KMS-11 (cell line): ENCODE measurements at regions not wholly inside any gene's neighbourhood (a gene's known extent, or its start where the extent isn't known, plus 50 kb on each side); places are given as distances from the start of the nearest gene placed in this dataset.
"Not testable (repeated sequence)": the region's sequence is repeated elsewhere in the genome, so short reads cannot be mapped to it uniquely, and the experiment has no call there.

Experiments
- H2AFZ ChIP-seq: fragments of 200-600 bp; sonication (generic); 2 replicates; pipeline ENCODE4 v1.6.1; 2016; ENCODE audit warnings: antibody characterized with exemption, mixed run types, low read depth
- H3K27ac ChIP-seq: fragments of 200-600 bp; sonication (generic); 2 replicates; pipeline ENCODE4 v1.6.1; 2016; ENCODE audit warnings: mild to moderate bottlenecking, mixed run types
- H3K27me3 ChIP-seq: fragments of 200-600 bp; sonication (generic); 2 replicates; pipeline ENCODE4 v1.6.1; 2017; ENCODE audit warnings: mild to moderate bottlenecking, low read depth, mixed run types, moderate library complexity; ENCODE audit not compliant: insufficient read depth
- H3K36me3 ChIP-seq: fragments of 200-600 bp; sonication (generic); 2 replicates; pipeline ENCODE4 v1.6.1; 2017; ENCODE audit warnings: mild to moderate bottlenecking, mixed run types; ENCODE audit not compliant: insufficient read depth
- H3K4me1 ChIP-seq: fragments of 200-600 bp; sonication (generic); 2 replicates; pipeline ENCODE4 v1.6.1; 2016; ENCODE audit warnings: mild to moderate bottlenecking, low read depth, mixed run types; ENCODE audit not compliant: poor library complexity, severe bottlenecking
- H3K4me2 ChIP-seq: fragments of 200-600 bp; sonication (generic); 2 replicates; pipeline ENCODE4 v1.7.0; 2016; ENCODE audit warnings: mild to moderate bottlenecking, mixed run types
- H3K4me3 ChIP-seq: fragments of 200-600 bp; sonication (generic); IDR thresholded peaks from 2 replicates; pipeline ENCODE4 v1.6.1; 2017; ENCODE audit warnings: low read depth, low read length, mixed read lengths; ENCODE audit not compliant: insufficient read depth
- H3K79me2 ChIP-seq: fragments of 200-600 bp; sonication (generic); 2 replicates; pipeline ENCODE4 v1.6.1; 2016; ENCODE audit warnings: low read depth, mixed run types; ENCODE audit not compliant: insufficient read depth
- H3K9ac ChIP-seq: fragments of 200-600 bp; sonication (generic); 2 replicates; pipeline ENCODE4 v1.6.1; 2016; ENCODE audit warnings: mild to moderate bottlenecking, mixed run types
- H4K20me1 ChIP-seq: fragments of 200-600 bp; sonication (generic); 2 replicates; pipeline ENCODE4 v1.6.1; 2016; ENCODE audit warnings: mild to moderate bottlenecking, mixed run types; ENCODE audit not compliant: insufficient read depth
- CTCF ChIP-seq: fragments of 200-600 bp; sonication (generic); conservative IDR thresholded peaks from 2 replicates; pipeline ENCODE4 v1.6.1; 2017; ENCODE audit warnings: low read depth, mild to moderate bottlenecking, antibody characterized with exemption, low read length, moderate library complexity, mixed read lengths

GRCh38 chr7:136122026-136122425 is 144.9 kb upstream of the MTPN start:
- Histone ChIP-seq H3K4me3 (no peak overlapping the region), H3K36me3 (no peaks in the 10 kb centered on the region), H4K20me1 (no peaks in the 10 kb centered on the region), H3K9ac (no peak overlapping the region), H3K4me2 (no peak overlapping the region), H3K79me2 (no peaks in the 10 kb centered on the region), H3K27me3 (no peaks in the 10 kb centered on the region), H3K27ac (no peak overlapping the region), H2AFZ (no peak overlapping the region), H3K4me1 (no peaks in the 10 kb centered on the region)
- no peak for TF ChIP-seq CTCF

- no peaks in the 10 kb centered on the region for H3K79me2 ChIP-seq
- H3K27ac ChIP-seq: no peak overlapping the region
- no peaks in the 10 kb centered on the region for H3K36me3 ChIP-seq
- no peak for TF ChIP-seq CTCF
- no peaks in the 10 kb centered on the region for H3K4me1 ChIP-seq
- no peaks in the 10 kb centered on the region for H3K27me3 ChIP-seq
- no peak overlapping the region for H2AFZ ChIP-seq
- no peak overlapping the region for H3K4me2 ChIP-seq
- no peaks in the 10 kb centered on the region for H4K20me1 ChIP-seq
- no peak overlapping the region for H3K9ac ChIP-seq
- H3K4me3 ChIP-seq: no peak overlapping the region
Measured at GRCh38 chr7:136117539-136117938, 140.4 kb upstream of the MTPN start.

- Histone ChIP-seq H3K4me1 (no peaks in the 10 kb centered on the region), H3K4me2 (no peak overlapping the region), H3K27me3 (no peaks in the 10 kb centered on the region), H3K4me3 (no peak overlapping the region), H3K27ac (no peak overlapping the region), H2AFZ (no peak overlapping the region), H3K9ac (no peak overlapping the region), H4K20me1 (no peaks in the 10 kb centered on the region), H3K36me3 (no peaks in the 10 kb centered on the region), H3K79me2 (no peaks in the 10 kb centered on the region)
- no peak for TF ChIP-seq CTCF
Measured at GRCh38 chr7:136116186-136116585, 139.0 kb upstream of the MTPN start.

- peak; percentile 86 for TF ChIP-seq CTCF
- H3K4me1 ChIP-seq: no peaks in the 10 kb centered on the region
- no peak overlapping the region for H2AFZ ChIP-seq
- H4K20me1 ChIP-seq: no peaks in the 10 kb centered on the region
- no peak overlapping the region for H3K27ac ChIP-seq
- H3K36me3 ChIP-seq: no peaks in the 10 kb centered on the region
- no peak overlapping the region for H3K4me3 ChIP-seq
- H3K9ac ChIP-seq: no peak overlapping the region
- H3K79me2 ChIP-seq: no peaks in the 10 kb centered on the region
- H3K27me3 ChIP-seq: no peaks in the 10 kb centered on the region
- H3K4me2 ChIP-seq: no peak overlapping the region
Measured at GRCh38 chr7:136114966-136115762, 138.0 kb upstream of the MTPN start.

GRCh38 chr7:136114467-136114866 is 137.3 kb upstream of the MTPN start:
- H3K4me3 ChIP-seq: not testable (repeated sequence)

GRCh38 chr7:136109037-136109436 is 131.9 kb upstream of the MTPN start:
- H3K79me2 ChIP-seq, H3K36me3 ChIP-seq, H4K20me1 ChIP-seq, H3K9ac ChIP-seq, H3K4me3 ChIP-seq, H2AFZ ChIP-seq, H3K27me3 ChIP-seq, H3K4me2 ChIP-seq, H3K4me1 ChIP-seq, H3K27ac ChIP-seq: not testable (repeated sequence)

More at GRCh38 chr7:136114467-136114866, 137.3 kb upstream of the MTPN start:
- H3K27me3 ChIP-seq, H3K27ac ChIP-seq, H3K4me1 ChIP-seq, H2AFZ ChIP-seq, H3K9ac ChIP-seq, H3K79me2 ChIP-seq, H3K4me2 ChIP-seq, H3K36me3 ChIP-seq, H4K20me1 ChIP-seq: not testable (repeated sequence)
